LNCAP (cell line): ENCODE measurements at regions not wholly inside any gene's neighbourhood (a gene's known extent, or its start where the extent isn't known, plus 50 kb on each side); places are given as distances from the start of the nearest gene placed in this dataset.

Experiments
- TF ChIP-seq, protein P1 (sequence below): fragments of 450-650 bp; IDR thresholded peaks from 2 replicates; pipeline ENCODE4 v1.5.1; 2017; ENCODE audit warnings: mild to moderate bottlenecking

DNA sequence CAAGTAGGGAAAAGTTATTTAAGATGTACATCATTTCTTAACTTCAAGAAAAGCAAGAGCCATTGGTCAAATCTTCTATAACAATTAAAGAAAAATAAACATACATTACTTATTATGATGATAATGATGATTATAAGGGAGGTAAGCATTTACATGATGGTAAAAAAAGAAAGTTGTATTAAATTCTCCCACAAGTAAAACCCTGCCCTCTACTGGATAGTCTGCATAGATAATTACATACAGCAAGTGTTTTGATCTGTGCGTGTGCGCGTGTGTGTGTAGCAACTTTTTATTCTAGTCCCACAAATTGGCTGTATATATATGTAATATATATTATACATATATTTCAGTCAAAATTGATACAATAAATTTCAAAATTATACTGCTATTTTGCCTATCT lies 51.4 kb upstream of the TIMM23 start:
- TF ChIP-seq, protein P1, sequence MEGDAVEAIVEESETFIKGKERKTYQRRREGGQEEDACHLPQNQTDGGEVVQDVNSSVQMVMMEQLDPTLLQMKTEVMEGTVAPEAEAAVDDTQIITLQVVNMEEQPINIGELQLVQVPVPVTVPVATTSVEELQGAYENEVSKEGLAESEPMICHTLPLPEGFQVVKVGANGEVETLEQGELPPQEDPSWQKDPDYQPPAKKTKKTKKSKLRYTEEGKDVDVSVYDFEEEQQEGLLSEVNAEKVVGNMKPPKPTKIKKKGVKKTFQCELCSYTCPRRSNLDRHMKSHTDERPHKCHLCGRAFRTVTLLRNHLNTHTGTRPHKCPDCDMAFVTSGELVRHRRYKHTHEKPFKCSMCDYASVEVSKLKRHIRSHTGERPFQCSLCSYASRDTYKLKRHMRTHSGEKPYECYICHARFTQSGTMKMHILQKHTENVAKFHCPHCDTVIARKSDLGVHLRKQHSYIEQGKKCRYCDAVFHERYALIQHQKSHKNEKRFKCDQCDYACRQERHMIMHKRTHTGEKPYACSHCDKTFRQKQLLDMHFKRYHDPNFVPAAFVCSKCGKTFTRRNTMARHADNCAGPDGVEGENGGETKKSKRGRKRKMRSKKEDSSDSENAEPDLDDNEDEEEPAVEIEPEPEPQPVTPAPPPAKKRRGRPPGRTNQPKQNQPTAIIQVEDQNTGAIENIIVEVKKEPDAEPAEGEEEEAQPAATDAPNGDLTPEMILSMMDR = peak; percentile 41
